ENCODE measurements at regions not wholly inside any gene's neighbourhood (a gene's known extent, or its start where the extent isn't known, plus 50 kb on each side); places are given as distances from the start of the nearest gene placed in this dataset.

DNA sequence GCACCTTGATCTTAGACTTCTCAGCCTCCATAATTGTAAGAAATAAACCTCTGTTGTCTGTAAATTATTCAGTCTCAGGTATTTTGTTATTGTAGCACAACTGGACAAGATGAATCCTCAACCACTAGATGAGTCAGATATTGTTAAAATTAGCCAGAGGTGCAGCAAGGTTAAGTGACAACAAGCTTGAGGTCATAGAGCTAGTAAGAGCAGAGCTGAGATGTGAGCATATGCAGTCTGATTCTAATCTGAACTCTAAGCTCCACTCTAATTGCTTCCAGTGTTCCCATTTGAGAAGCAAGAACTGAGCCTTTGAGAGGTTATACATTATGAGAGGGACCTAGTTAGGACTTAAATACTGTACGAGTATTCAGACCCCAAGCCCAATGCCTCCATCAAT is 93.1 kb downstream of the FZD1 start:
- TF ChIP-seq POLR2A (IDR thresholded peaks at IDR 0.05; ENCODE audit: low read length) = no peak
- no peak for TF ChIP-seq GATA1 (IDR thresholded peaks at IDR 0.05; ENCODE audit: low read depth, low read length)
